ENCODE measurements at regions not wholly inside any gene's neighbourhood (a gene's known extent, or its start where the extent isn't known, plus 50 kb on each side); places are given as distances from the start of the nearest gene placed in this dataset.

DNA sequence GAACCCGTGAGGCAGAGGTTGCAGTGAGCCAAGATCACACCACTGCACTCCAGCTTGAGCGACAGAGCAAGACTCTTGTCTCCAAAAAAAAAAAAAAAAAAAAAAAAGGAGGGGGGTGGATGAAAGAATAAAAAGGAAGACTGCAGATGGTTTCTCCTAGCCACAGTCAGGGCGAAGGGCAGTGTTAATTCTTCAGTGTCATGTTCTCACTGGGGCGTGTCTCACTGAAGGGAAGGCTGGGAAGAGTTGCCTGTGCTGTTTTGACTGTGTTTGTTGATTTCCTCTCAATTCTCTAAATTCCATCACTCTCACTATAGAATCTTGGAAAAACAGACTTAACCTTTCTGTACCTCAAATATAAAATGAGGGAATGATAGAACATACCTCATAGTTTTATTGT is 71.6 kb upstream of the DHX15 start:
- Histone ChIP-seq H3K36me3 (ENCODE audit: control insufficient read depth, insufficient read depth, low read length) (no peaks in the 10 kb centered on the region), H4K8ac (ENCODE audit: low read depth in 2 of 2, low read length in 2 of 2) (no peak overlapping the region), H3K9me3 (ENCODE audit: control insufficient read depth, insufficient read depth, low read length) (no peaks in the 10 kb centered on the region), H3K14ac (replicated peaks; ENCODE audit: low read depth, low read length) (no peak overlapping the region), H3K9ac (ENCODE audit: low read depth, low read length) (no peak overlapping the region), H3K4me2 (ENCODE audit: low read depth, low read length) (no peak overlapping the region), H4K20me1 (ENCODE audit: insufficient read depth, low read length) (no peaks in the 10 kb centered on the region), H3K27me3 (ENCODE audit: control insufficient read depth, insufficient read depth, low read length) (peaks cover 6% of the 10 kb centered on the region; the same call in 1 of the 2 replicates), H2BK20ac (ENCODE audit: low read depth, low read length) (no peak overlapping the region), H4K5ac (ENCODE audit: low read depth, low read length) (no peak overlapping the region), H4K91ac (ENCODE audit: insufficient read depth, low read depth, low read length) (no peak overlapping the region), H3K4me3 (ENCODE audit: insufficient read depth, low read depth, low read length) (no peak overlapping the region), H3K56ac (ENCODE audit: extremely low read depth, insufficient read depth, low read length) (no peak overlapping the region), H2BK5ac (ENCODE audit: low read depth, low read length, poor library complexity, severe bottlenecking) (no peak overlapping the region), H2AK9ac (replicated peaks; ENCODE audit: low read depth, low read length, poor library complexity) (no peak overlapping the region), H2AK5ac (ENCODE audit: low read depth, low read length) (no peak overlapping the region), H3K4ac (ENCODE audit: low read depth, low read length) (no peak overlapping the region), H3K23ac (ENCODE audit: low read depth, low read length) (no peak overlapping the region), H2BK15ac (ENCODE audit: low read depth, low read length) (no peak overlapping the region), H3K9me1 (ENCODE audit: insufficient read depth, low read length) (no peaks in the 10 kb centered on the region; the same call in 1 of the 2 replicates), H3K79me1 (ENCODE audit: low read depth in 1 of 2, low read length in 2 of 2) (no peaks in the 10 kb centered on the region), H3K18ac (ENCODE audit: low read depth, low read length) (no peak overlapping the region), H2BK120ac (ENCODE audit: low read depth, low read length) (no peak overlapping the region), H2AFZ (replicated peaks; ENCODE audit: low read length, poor library complexity) (no peak overlapping the region), H3K27ac (ENCODE audit: insufficient read depth, low read length) (no peak overlapping the region), H3K4me1 (ENCODE audit: control insufficient read depth, insufficient read depth, low read length) (peaks cover 6% of the 10 kb centered on the region)
- BruUV-seq (replicated peaks): no TSS peak
- TF ChIP-seq MAFK (IDR thresholded peaks at IDR 0.05; ENCODE audit: low read depth, low read length) (no peak), CHD1 (IDR thresholded peaks at IDR 0.05; ENCODE audit: low read depth, low read length) (no peak), MAZ (IDR thresholded peaks at IDR 0.05; ENCODE audit: borderline replicate concordance, low read depth, low read length) (no peak), RAD21 (IDR thresholded peaks at IDR 0.05; ENCODE audit: low read length) (no peak), POLR2A (IDR thresholded peaks at IDR 0.05; ENCODE audit: low read depth, low read length) (no peak), RFX5 (IDR thresholded peaks at IDR 0.05; ENCODE audit: low read depth, low read length) (no peak), RCOR1 (IDR thresholded peaks at IDR 0.05; ENCODE audit: insufficient replicate concordance, low read length) (no peak), FOS (IDR thresholded peaks at IDR 0.05; ENCODE audit: low read depth, low read length) (no peak), BHLHE40 (IDR thresholded peaks at IDR 0.05; ENCODE audit: low read depth, low read length) (no peak), NFE2L2 (IDR thresholded peaks at IDR 0.05; ENCODE audit: low read depth, low read length) (no peak), CEBPB (IDR thresholded peaks at IDR 0.05; ENCODE audit: low read depth, low read length) (no peak)
- POLR2A ChIA-PET (ENCODE audit: unreplicated experiment): no interaction called here
- dilution Hi-C loops (cut with HindIII; ENCODE audit: low sequenced_read_pairs, unreplicated experiment) (no loop called here), in situ Hi-C loops (cut with MboI; ENCODE audit: low sequenced_read_pairs) (no loop called here), intact Hi-C loops (cut with micrococcal nuclease) (no loop called here)
- DNase-seq (no peak), ATAC-seq (ENCODE audit: low read depth) (no peak)
- CTCF ChIA-PET: no interaction called here
- no CpG with 5 or more reads among the region's 4 CpGs for WGBS, 2 experiments (ENCODE audit: extremely low coverage in 2 of 2, insufficient read length in 1 of 2)

Data from IMR-90 (cell line).